Hypothalamus (tissue), 51 donors: ENCODE measurements at regions not wholly inside any gene's neighbourhood (a gene's known extent, or its start where the extent isn't known, plus 50 kb on each side); places are given as distances from the start of the nearest gene placed in this dataset.

Source experiments
- DNase-seq, 51 donors: peaks; one replicate each; lab custom pipeline; 2025; lab: John Stamatoyannopoulos, UW

- DNase-seq = no peak
Measured at GRCh38 chr18:78687736-78688135, 291.9 kb upstream of the SALL3 start.

- no peak for DNase-seq
Measured at GRCh38 chr18:78688249-78688648, 291.4 kb upstream of the SALL3 start.

DNA sequence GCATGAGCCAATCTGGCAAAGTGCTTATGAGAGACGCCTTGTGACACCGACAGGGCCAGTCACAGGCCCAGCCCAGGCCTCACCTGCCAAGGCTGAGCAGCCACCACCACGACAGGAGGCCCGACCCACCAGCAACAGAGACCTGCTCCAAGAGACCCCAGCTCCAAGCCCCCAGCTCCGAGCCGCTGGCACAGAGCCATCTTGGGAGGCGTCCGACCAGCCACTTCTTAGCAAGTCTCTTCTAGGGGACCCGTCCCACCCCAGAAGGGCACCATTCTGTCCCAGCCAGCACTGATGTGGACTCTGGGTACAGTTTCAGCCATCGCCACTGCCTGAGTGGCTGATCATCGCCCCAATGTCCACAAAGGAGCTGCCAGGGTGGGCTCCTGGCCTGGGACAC is 290.7 kb upstream of the SALL3 start:
- no peak for DNase-seq

- DNase-seq = no peak
Measured at GRCh38 chr18:78689606-78690005, 290.0 kb upstream of the SALL3 start.

DNA sequence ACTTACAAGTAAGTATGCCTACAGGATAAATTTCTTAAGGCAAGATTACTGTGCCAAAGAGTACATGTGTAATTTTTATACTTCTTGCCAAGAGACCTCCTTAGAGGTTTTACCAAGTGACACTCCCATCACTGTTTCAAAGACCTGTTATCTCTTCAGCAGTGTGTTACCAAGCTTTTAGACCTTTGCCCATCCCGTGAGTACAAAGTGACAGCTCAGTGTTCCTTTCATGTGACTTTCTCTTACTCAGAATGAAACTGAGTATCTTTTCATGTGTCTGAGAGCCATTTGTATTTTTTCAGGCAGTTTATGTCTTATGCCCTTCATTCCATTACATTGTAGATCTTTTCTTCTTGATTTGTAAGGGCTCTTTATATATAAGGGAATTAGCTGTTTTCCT is 287.5 kb upstream of the SALL3 start:
- DNase-seq = no peak

- DNase-seq = no peak
Measured at GRCh38 chr18:78693429-78693828, 286.2 kb upstream of the SALL3 start.

DNA sequence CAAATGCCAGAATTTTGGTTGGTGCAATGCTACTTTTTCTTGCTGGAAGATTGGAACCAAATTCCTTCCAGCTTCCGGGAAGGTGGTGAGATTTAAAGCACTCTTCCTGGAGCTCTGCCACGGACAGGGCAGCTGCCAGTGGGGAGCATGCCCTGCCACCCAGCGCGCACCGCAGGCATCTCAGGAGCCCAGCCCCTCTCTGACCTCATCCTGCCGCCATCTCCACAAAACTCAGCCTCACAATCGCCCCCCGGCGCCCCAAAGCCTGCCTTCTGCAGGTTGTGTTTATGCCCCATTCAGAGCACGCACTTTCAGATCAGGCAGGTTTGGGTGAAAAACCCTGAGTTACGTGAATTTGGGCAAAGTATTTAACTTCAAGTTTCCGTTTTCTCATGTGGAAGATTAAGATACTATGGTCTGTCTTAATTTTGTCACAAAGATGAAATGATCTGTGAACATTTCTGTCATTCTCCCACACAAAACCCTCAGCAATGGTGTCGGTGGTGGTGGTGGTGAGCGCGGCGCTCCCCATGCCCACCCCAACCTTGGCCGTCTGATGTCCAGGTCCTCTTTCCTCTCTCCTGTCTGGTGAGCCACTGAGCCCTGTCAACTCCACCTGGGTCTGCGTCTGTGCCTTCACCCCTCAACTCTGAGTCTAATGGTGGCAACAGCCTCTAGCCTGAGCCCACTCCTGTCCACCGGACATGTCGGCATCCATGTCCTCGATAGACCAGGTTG is 282.8 kb upstream of the SALL3 start:
- no peak for DNase-seq

DNA sequence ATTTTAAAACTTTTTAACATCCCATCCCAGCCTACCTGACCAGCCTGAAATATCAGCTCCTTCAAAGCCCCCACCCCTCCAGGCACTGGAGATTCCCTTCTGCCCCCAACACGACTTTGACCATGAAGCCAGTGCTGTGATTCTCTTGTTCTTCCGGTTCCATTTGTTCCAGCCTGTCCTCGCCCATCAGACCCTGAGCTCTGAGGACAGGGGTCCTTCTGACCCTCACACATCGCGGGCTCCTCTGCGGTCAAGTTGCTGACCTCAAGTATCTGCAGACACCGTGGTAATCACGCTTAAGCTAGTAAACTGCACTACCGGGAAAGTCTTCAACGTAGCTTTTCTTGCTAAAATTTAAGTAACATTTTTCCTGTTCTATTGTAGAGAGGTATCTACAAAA is 282.2 kb upstream of the SALL3 start:
- DNase-seq = no peak

GRCh38 chr18:78698914-78699313 is 280.7 kb upstream of the SALL3 start:
- no peak for DNase-seq

DNA sequence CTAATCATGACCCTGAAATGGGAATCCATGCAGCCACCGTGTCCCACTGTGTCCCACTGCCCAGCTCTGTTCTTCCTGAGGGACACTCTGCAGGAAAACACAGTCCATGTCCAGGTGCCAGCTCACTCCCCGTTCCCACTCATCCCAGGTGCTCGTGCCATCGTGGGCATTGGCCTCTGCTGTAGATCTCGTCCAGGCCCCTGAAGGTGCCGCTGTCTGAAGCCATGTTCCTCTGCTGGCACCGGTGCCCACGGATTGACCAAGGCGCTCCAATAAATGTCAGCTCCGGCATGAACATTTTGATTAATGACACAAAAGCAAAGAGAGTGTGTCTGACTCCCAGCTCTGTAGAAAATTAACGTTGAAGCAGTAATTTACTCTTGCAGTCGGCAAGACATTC is 280.1 kb upstream of the SALL3 start:
- no peak for DNase-seq

DNA sequence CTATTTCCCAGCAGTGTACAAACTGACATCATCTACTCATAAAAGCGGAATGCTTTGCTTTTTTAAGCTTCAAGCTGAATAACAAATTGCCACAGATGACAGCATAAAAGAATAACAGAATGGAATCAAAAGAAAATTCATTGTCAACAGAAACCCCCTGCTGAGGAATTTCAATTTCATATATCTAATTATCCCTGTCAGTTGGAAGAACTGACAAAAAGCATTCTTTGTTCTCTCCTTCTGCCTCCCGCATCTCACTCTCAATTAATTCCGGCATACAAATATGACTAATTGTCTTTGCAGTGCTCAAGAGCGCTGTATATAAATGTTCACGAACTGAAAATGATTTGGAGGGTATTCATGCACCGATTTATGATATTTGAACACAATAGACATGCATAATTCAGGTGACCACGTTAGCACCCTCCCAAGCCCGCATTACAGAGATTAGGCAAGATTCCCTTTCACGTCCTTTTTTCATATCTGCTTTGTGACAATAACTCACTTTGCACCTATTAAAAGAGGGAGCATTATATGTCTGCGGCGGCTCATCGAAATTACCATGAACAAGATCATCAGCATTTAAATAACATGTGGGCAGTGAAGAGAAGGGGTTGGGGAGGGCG is 277.7 kb upstream of the SALL3 start:
- DNase-seq = peak in 1 of 51 donors; percentile 18

GRCh38 chr18:78703291-78703690 is 276.3 kb upstream of the SALL3 start:
- DNase-seq = peak in 2 of 51 donors; percentile 21 to 26

DNA sequence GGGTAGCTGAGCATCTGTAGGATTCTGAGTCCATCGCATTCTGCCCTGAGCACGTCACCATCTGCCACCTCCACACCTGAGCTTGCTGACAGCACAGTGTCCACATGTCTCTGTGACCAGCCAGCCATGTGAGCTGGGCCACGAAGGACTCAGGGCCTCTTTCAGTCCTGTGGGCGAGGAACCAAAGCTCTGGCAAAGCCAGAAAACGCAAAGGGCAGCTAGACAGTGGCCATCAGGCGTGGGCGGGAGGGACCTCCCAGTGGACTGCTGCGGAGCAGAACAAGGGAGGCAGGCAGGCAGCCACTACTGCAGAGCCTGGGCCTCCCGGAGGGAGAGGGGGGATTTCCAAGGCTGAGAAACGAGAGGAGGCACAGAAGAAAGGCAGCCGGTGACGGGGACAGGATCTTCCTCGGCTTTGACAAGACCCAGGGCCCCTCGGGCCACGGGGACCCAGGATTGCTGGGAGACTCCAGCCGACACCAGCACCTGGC is 274.6 kb upstream of the SALL3 start:
- DNase-seq = no peak

- no peak for DNase-seq
Measured at GRCh38 chr18:78709261-78709809, 270.3 kb upstream of the SALL3 start.

GRCh38 chr18:78711316-78711715 is 268.3 kb upstream of the SALL3 start:
- DNase-seq = no peak

DNA sequence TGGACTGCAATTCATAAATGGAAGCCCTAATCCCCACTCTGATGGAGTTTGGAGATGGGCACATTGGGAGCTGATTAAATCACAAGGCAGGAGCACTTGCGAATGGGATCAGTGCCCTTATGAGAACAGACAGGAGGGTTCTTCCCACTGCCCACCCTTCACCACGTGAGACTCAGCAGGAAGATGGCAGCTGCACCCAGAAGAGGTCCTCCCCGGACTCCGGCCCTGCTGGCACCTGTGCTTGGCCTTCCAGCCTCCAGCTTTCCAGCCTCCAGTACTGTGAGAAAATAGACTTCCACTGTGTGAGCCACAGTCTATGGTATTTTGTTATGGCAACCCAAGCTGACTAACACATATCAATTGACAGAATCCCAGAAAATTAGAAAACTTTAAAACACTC is 267.6 kb upstream of the SALL3 start:
- DNase-seq = no peak

DNA sequence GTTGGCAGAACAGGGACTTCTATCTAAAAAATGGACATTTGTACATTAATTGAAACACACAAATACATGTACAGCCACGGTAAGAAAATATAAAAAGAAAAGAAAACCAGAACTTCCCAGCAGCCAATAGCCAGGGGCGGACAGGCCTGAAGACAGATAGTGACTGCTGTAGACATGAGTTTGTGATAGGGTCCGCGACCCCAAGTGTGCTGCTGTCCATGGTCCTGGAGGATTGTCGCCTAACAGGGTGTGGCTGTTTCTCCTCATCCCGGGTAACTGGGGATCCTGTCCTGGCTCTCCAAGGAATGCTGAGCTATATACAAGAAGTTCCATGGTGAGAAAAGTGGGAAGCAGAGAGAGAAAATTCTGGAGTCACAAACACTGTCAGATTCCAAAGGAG is 266.5 kb upstream of the SALL3 start:
- no peak for DNase-seq

- no peak for DNase-seq
Measured at GRCh38 chr18:78713726-78714125, 265.9 kb upstream of the SALL3 start.

DNA sequence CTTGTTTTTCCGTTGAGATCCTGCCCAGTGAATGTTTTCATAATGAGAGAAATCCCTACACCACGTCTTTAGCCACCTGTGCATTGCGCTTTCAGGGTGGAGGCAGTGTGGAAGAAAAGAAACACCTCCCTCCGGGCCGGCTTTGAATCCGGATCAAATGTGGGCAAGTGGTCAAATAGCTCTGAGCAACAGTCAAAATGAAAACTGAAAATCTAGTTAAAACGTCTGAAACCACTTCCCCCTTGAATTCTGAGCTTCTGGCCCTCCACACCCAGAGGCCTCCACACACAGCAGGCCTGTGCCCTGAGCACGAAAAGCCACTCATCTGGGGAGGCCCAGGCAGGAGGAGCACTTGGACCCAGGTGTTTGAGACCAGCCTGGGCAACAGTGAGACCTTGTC is 263.6 kb upstream of the SALL3 start:
- DNase-seq = no peak

DNA sequence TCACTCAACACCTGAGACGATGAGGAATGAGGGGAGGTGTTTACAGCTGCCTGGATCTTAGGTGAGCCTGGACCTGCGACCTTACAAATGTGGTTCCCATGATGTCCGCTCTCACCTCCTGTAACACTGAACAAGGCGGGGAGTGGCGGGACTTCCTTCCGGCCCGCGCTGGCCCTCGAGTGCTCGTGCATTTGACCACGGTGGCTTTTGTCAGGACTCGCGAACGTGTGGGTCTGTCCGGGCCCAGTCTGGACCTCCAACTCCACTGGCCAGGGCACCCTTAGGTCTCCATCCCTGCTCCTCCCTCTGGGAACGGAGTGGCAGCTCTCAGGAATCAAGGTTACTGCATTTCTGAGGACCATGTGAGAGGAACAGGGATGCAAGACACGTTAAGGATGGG is 263.0 kb upstream of the SALL3 start:
- no peak for DNase-seq

- DNase-seq = no peak
Measured at GRCh38 chr18:78717051-78717765, 262.4 kb upstream of the SALL3 start.

DNA sequence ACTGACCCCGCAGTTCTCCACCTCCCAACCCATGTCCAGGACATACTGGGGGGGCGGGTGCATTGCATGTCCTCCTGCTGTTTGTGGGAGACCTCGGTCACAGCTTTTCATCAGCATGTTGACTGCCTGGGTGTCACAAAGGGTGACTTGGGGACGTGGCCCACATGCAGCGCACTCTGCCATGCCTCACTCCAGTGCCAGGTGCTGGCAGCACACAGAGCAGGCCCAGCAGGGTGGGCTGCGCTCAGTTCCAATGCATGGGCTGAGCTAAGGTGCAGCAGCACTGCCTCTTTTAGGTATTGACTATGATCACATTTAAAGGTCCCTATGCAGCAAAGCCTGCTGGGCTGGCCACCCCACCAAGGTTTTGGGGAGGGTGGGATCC is 261.9 kb upstream of the SALL3 start:
- no peak for DNase-seq
